ENCODE measurements at regions not wholly inside any gene's neighbourhood (a gene's known extent, or its start where the extent isn't known, plus 50 kb on each side); places are given as distances from the start of the nearest gene placed in this dataset.
"Not testable (repeated sequence)": the region's sequence is repeated elsewhere in the genome, so short reads cannot be mapped to it uniquely, and the experiment has no call there.

DNA sequence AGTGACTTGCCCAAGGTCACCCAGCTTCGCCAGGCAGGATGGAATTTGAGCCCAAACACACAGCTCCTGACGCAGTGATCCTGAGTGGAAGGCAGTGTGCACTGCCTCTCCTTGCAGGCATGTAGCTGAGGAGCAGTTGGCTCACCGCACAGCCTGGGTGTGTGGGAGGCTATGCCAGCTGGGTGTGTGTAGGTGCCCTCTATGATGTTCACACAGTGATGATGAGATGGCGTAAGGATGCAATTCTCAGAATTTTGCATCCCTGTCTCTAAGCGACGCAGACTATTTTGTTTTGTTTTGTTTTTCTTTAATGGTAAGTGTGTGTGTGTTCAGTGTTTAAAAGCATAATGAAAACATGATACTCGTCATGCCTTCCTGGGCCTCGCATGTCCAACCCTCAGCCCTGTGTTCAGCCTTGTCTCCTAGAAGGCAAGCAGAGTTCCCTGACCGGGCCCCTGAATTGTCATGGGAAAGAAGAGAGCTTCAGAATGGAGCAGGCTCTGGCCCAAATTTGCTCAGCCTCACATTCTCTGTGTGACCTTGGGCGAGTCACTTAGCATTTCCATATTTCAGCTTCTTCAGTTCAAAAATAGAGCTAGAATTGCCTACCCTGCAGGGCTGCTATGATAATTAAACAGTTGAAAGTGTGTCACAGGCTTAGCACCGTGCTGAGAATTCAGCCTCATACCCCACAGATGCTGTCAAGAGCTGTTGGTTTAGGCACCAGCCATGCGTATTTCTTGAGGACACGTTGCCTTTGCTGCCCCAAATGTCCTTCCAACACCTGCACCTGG lies 603.6 kb upstream of the RAB6C start:
- DNase-seq (ENCODE audit: low read depth): no peak

DNA sequence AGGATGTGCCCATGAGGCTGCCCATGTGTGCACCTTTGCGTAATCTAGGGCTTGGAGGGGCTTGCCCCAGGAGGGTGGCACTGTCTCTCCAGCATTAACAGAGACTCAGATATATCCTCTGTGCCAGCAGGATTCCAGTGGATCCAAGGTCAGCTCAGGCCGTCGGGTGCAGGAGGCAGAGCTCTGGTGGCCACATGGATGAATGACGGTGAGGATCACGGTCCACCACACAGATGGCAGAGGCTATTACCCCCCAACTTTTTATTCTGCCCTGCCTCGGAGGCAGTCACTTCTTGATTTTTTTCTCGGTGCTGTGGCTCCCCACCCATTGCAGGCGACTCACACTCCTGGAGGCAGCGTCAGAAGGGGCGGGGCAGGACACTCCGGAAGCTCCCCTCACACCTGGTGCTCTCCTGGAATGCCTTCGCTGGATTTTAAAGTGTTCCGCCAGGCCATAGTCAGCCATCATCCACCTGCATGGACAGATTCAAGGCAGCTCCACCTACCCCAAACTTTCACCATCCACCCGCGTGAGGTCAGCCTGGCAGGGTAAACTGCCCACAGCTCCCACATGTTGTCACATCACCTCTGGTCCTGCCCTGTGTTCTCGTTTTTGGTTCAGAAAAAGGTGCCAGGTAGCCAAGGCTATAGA lies 602.9 kb upstream of the RAB6C start:
- DNase-seq (ENCODE audit: low read depth): no peak

DNA sequence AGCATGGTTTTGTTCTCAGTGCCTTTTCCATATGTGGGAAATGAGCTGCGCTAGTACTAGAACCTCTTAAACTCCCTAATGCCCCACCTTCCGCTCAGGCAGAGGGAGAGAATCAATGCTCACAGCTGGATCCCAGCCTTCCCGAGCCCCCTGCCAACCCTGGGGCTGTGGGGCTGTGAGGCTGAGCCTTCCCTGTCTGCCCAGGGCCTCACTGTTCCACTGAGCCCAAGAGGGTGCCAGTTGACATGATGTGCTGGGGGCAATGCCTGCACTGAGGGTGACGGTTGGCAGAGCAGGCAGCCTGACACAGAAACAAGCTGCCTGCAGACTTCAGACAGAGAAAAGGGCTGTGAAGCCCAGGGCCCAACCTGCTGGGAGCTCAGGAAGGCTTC lies 602.4 kb upstream of the RAB6C start:
- DNase-seq (ENCODE audit: low read depth): no peak

DNA sequence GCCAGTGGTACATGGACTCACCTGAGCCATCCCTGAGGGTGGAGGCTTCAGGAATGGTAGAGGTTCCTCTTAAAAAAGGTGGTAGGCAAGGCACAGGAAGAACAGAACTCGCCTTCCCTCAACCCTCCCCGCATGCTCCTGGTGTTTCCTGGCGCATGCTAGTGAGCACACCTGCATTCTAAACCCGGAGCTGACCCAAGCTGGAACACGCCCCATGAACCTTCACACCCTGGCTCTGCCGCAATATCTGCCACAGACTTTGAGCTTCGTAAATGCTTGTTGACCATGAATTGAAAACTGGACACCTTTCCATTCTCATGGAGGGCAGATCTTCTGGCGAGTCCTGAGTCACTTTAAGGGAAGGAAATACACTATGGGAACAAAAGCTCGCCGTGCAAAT lies 601.3 kb upstream of the RAB6C start:
- no peak for DNase-seq (ENCODE audit: low read depth)

DNA sequence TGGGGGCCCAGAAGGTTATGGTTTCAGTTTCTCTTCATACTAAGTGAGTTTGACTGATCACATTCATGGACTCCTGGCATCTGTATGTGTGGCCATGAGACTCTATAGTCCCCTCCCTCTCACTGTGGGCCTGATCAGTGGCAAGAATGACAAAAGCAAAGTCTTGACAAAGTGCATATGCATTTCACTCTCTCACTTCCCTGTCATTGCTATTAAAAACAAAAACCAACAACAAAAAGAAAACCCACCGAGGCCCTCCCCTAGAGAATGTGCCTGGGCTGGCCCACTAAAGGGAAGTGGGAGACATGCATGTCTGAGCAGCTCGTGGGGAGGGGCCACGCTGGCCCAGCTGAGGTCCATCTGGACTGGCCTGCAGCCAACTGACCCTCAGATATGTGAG lies 600.1 kb upstream of the RAB6C start:
- DNase-seq (ENCODE audit: low read depth): no peak

DNA sequence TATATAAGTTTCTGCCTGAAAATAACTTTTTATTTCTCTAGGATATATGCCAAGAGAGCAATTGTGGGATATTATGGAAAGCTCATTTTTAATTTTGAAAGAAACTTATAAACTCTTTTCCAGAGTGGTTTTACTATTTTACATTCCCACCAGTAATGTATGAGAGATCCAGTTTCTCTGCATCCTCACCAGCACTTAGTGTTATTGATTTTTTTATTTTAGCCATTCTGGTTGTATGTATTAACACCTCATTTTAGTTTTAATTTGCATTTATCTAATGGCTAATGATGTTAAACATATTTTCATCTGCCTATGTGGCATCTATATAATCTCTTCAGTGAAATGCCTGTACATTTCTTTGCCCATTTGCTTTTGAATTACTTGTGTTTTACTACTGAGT lies 597.7 kb upstream of the RAB6C start:
- DNase-seq (ENCODE audit: low read depth): no peak

DNA sequence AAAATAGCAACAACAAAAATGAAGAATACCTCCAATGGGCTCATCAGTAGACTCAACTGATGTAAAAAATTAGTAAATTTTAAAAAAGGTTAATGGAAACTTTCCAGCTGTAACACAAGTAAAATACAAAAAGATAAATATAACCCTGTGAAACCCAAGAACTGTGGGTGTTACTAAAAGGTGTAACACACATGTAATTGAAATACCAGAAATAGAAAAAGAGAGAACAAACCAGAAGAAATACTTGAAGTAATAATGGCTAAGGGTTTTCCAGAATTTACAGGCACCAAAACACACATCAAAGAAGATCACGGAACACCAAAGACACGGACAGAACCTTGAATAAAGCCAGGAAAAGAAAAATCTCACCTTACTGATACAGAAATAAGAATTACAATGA lies 590.6 kb upstream of the RAB6C start:
- DNase-seq (ENCODE audit: low read depth): no peak

DNA sequence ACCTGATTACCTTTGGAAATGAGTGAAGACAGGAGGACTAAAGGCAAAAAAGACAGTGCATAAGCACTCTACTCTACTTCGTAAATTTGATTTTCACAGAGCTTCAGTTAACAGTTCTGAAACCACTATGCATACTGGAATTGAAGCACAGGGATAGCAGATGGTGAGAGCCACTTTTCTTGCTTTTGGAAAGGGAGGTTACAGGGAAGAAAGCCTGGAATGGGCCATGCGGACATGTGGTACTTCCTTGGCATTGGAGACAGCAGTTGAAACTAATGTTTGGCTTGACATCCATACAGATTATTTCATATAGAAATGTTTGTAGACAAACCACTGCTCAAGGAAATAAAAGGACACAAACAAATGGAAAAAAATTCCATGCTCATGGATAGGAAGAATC lies 585.6 kb upstream of the RAB6C start:
- no peak for DNase-seq (ENCODE audit: low read depth)

DNA sequence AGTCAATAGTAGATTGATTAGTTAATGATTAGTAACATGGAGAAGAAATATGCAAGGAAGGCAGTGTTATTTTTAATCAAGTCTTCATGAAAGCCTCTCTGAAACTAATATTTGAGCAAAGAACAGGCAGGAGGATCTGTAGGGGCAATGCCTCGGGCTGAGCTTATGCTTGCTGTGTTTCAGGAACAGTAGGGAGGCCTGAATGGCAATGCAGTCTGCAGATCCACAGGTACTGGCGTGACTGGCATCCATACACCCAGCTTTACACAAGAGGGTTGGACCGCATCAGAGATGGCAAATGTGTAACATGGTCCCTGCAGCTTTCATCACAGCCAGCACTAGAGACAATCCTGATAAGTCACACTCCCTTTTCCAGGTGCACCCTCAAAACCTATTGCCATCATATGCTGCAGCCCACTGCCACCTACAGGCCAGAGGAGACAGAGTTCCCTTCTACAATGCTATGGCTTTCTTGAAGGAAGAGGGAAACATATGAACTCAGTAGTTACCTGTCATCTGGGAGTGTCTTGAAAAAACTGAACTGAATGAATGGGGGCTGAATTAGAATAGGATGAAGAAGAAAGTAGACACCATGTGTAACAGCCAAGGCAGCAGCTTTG lies 582.4 kb upstream of the RAB6C start:
- DNase-seq (ENCODE audit: low read depth): no peak

DNA sequence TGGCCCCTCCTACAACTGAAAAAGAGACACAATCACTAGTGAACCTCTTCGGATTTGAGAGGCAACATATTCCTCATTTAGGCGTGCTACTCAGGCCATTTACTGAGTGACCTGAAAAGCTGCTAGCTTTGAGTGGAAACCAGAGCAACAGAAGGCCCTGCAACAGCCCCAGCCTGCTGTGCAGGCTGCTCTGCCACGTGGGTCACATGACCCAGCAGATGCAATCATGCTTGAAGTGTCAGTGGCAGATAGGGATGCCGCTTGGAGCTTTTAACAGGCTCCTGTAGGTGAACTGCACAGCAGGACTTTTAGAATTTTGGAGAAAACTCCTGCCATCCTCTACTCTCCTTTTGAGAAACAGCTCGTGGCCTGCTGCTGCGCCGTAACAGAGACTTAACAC lies 578.6 kb upstream of the RAB6C start:
- no peak for DNase-seq (ENCODE audit: low read depth)

DNA sequence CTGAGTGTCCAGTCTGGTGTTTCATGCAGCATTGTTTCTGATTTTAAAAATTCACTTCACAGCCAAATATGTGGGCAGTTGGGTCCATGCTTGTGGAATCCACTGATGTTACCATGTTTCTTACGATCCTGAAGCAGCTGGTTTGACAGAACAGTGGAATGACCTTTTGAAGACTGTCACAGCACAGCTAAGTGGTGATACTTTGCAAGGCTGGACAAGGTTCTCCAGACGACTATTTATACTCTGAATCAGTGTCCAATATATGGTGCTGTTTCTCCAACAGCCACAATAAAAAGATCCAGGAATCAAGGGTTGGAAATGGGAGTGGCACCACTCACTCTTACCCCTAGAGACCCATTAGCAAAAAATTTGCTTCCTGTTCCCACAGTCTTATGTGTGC lies 577.4 kb upstream of the RAB6C start:
- no peak for DNase-seq (ENCODE audit: low read depth)

DNA sequence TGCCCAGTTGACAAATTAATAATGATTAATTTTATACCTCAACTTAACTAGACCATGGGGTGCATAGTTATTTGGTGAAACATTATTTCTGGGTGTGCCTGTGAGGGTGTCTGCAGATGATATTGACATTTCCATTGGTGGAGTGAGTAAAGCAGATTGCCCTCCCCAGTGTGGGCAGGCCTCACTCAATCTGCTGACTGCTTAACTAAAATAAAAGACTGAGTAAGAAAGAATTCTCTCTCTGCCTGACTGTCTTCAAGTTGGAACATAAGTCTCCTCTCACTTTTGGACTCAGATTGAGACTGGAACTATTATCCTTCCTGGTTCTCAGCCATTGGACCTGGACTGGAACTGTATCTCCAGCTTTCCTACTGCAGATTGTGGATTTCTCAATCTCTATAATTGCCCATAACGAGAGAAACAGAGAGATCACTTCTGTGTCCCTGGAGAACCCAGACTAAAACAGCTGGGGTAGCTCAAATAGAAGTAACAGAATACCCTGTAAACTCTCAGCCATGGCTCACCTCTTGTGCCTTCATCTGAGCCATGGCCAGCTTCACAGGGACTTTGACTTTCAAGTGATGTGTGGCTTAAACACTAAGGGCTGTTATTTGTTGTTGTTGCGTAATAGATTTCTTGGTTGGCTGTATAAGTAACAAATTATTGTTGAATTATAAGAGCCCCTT lies 575.3 kb upstream of the RAB6C start:
- no peak for DNase-seq (ENCODE audit: low read depth)

DNA sequence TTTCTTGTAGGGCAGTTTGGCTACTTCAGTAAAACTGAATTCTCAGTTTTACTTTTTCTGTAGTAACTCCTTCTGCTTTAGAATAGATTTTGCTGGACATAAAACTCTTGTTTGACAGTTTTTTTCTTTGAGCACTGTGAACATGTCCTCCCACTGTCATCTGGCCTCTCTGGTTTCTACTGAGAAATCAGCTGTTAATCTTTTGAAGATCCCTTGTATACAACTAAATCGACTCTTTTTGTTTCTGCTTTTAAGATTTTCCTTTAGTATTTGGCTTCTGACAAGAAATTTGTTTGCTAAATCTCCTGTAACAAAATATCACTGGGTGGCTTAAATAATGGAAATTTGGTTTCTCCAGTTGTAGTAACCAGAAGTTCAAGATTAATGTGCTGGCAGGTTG lies 570.9 kb upstream of the RAB6C start:
- no peak for DNase-seq (ENCODE audit: low read depth)

DNA sequence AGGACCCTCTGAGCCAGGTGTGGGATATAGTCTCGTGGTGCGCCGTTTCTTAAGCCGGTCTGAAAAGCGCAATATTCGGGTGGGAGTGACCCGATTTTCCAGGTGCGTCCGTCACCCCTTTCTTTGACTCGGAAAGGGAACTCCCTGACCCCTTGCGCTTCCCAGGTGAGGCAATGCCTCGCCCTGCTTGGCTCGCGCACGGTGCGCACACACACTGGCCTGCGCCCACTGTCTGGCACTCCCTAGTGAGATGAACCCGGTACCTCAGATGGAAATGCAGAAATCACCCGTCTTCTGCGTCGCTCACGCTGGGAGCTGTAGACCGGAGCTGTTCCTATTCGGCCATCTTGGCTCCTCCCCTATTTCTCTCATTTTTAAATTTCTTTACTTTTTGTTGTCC lies 562.4 kb upstream of the RAB6C start:
- DNase-seq (ENCODE audit: low read depth): not testable (repeated sequence)

DNA sequence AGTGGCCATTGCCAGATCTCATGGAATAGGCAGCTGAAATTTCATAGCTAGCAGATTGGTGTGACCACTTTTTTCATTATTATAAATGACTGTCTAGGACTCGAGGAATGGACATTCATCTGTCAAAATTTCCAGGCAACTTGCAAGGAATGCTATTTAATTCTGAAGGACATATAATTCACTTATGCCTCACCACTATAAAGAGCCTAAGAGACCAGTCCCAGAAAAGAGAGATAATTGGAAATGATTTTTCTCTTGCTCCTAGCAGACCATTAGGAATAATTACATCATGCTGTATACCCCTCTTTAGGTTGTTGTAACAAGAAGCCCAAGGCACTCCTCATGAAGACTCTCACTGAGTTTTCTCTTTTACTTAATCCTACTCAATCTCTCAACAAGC lies 557.4 kb upstream of the RAB6C start:
- no peak for DNase-seq (ENCODE audit: low read depth)

DNA sequence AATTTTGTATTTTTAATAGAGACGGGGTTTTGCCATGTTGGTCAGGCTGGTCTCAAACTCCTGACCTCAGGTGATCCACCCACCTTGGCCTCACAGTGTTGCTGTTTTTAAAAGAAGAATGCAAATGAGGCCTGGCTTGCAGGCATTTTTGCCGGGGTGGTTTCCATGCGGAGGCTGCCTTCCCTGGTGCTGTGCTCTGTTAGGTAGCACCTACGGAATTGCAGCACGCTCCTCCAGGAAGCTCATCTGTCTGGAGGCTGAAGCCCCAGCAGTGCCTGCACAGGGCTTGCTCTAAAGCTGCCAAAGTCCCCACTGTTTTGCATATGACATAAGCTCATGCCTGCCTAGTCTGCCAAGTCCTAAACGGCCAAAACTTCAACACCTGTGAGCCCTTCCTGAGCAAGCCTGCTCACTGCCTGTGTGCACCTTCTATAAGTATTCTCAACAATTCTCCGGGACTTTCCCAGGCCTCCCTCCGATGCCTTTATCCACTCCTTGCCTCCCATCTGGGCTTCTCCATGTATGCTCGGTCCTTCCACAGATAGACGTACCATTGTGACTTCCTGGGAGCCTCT lies 551.3 kb upstream of the RAB6C start:
- no peak for DNase-seq (ENCODE audit: low read depth)

DNA sequence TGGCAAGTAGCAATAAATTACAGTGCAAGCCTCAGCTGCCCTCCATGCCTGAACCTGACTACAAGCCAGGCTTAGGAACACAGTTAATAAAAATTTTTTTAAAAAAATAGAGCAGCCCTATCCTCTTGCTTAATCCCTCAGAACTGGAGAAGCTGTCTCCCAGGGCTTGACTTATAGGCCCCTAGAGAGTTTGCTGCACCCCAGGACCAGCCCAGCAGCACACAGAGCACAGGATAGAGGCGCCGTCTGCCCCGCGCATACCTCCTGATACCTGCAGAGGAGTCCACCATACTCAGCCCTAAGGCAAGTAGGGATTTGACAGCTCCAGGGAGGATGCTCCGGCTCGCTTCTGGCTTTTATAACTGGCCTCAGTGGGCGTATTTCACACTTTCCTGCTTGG lies 548.6 kb upstream of the RAB6C start:
- no peak for DNase-seq (ENCODE audit: low read depth)

DNA sequence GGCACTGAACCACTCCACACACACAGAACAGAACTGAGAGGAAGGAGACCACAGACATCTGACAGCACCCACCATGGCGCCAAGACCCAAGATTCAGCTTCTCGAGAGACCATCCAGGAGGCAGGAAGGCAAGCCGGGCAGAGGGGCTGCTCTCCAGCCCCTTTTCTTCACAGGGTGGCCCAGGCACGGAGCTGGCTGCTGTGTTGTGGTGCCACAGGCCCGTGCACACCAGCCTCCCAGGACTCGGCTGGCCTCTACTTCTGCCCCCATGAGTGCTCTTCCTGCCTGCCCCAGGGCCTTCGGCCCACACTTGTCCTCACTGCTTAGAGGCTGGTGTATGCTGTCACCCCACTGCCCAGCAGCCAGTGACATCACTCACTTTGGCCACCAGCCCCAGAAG lies 547.6 kb upstream of the RAB6C start:
- no peak for DNase-seq (ENCODE audit: low read depth)

DNA sequence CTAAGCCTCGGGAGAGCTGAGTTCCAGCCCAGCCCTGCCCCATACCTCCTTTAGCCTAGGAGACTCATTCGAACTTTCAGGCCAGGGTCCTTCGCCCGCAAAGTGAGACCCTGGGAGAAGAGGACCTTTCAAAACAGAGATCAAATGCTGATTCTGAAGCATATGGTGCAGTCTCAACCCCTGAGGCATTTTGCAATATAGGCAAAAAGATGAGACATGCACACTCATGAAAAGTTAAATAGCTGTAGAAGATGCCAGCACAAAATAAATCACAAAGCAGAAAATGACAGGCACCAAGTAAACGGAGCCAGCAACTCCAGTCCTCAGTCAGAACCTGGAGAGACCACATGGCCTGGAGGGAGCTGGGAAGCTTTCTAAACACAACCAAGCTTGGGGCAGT lies 542.7 kb upstream of the RAB6C start:
- no peak for DNase-seq (ENCODE audit: low read depth)

DNA sequence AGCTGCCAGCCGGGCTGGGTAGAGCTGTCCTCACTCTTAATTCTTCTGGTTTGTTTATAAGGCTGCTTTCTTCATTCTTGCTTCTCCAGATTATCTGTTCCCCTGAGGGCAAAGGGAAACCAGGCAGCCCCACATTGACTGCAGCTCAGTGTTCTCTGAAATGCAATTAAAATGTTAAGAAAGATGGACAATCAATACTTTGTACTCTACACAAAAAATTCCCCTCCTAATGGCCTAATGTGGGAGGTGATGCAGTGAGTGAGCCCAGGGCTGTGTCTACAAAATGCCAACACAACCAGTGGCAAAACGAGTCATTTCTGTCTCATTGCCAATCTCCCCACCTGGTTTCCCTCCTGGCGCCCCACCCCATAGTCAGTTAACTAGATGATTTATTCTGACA lies 541.7 kb upstream of the RAB6C start:
- no peak for DNase-seq (ENCODE audit: low read depth)

DNA sequence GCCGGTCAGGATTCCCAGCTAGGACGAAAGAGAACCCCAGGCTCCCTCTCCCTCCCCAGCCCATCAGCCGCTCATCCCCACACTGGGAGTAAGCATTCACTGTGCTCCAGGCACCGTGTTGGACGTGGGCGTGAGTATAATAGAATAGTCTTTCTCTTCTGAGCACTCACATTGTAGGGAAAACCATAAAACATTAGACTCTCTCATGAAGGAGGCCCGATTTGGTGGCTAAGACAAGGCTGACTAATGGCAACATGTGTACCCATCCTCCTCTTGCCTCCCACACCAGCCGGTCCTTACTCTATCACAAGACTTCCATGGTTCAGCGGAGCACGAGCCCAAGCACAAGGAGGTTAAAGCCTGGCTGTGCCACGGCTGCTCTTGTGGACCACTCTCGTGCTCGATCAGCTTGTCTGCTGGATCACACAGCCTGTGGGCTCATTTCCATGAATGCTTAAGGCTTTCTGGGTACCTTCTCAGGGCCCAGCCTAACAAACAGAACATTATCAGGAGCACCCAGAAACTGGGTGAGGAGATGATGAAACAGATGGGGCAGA lies 540.9 kb upstream of the RAB6C start:
- DNase-seq (ENCODE audit: low read depth): no peak
